GM21447 (cell line): ENCODE measurements at regions not wholly inside any gene's neighbourhood (a gene's known extent, or its start where the extent isn't known, plus 50 kb on each side); places are given as distances from the start of the nearest gene placed in this dataset.

Experiments
- ATAC-seq: cut with Tn5 transposase; IDR thresholded peaks from one replicate; pipeline ENCODE4 v1.9.1; 2021; ENCODE audit not compliant: unreplicated experiment

DNA sequence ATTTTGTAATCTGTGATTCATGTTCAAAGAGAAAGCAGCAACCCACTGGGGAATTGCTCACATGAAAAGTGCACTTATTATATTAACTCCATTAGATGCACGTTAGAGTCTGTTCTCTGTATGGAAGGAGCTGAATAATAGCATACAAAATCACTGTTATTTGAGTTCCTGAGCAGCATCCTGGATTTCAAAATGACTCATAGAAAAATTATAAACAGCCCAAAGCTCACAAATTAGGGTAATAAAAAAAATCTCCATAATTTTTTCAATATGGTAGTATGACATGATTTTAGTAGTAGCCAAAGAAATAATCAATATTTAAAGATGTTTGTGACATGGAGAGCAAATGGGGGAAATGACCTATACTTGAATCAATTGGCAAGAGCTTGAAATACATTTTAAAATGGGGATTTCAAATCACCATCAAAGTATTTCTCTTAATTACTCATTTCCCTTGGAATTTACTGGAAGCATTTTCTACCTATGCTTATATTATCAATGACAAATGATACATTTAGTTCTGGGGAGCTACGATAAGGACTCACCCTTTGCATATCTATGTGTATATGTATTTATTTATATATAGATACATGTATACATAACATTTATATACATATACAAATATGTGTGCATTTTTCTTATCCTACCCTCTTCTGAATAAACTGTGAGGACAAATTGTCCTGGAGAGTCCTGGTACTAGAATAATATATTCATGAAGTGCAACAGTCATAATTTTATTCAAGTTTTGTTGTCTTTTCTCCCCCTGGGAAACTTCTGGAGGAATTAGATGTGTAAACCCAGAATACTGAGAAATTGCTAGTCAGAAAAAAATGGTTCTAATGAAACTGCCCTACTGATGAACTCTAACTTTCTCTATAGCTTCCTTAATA, 116.3 kb downstream of the RPL22L1 start:
- ATAC-seq = no peak

DNA sequence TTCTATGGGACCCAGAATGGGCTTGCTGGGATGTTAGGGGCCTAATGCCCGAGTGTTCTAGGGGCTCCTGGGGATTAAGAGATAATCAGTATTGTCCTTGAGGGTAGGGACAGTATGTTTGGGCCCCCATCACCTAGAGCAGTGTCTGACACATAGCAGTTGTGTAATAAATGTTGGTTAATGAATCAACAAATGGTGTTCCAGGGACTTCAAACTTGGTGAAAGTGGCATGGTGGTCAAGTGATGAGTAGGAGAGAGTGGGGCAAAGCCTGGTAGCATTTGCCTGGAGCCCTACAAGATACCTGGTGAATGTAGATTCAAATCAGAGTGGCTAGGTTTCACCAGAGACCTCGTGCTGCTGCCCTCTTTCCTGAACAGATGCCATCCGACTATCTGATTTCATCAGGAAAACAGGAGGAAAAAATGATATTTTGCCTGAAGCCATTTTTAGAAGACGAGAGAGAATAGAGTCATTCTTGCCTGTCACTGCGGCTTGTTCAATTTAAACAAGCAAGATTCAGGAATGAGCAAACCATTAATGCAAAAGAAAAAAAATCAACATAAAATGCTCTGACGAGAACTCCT, 117.3 kb downstream of the RPL22L1 start:
- ATAC-seq = no peak

DNA sequence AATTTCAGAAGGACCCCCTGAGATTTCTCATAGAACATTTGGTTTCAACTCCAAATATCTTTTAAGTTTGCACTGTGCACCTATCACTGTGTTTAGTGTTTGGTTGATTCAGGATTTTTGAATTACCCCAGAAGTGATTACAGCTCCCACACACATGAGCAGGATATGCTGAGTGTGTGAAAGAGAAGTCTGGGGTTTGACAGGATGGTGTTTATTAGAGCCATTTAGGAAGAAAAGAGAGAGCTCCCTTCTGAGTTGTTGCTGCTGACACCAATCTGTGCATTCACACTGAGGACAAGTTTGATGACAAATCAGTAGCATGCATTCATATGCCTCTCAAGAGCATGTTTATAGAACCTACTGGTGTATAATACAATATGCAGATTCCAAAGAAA, 118.1 kb downstream of the RPL22L1 start:
- no peak for ATAC-seq

DNA sequence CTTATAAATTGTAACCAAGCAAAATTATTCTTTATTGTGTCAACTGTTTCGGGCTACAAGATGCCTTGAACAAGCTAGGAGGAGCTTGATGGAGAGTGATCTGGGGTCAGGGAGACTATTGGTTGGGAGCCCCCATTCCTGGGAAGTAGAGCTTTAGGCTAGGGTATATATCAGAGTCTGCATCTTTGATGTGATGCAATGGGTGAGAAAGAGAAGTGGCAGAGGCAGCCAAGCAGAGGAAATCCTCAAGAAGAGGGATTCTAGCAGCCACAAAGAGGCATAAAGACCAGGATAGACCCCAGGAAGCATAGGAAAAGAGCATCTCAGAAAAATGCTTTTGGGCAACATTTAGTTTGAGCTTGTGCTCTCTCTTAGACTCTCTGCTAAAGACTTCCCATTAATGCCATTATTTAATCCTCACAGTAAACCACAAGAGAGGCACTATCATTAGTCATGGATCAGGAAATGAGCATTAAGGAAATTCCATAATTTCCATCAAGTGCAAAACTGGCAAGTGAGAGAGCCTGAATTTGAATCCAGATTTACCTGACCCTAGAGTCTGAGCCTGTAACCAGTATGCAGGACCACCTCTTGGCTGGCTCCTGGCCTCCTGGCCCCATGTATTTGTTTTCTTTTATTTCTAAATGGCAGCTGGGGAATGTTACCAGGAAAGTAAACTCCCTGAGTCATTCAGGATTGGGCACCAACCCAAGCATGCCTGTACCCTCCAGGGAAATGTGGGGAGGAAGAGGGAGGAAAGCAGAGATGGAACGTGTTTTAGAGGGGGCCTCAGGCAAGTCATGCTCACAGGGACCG, 118.7 kb downstream of the RPL22L1 start:
- no peak for ATAC-seq

DNA sequence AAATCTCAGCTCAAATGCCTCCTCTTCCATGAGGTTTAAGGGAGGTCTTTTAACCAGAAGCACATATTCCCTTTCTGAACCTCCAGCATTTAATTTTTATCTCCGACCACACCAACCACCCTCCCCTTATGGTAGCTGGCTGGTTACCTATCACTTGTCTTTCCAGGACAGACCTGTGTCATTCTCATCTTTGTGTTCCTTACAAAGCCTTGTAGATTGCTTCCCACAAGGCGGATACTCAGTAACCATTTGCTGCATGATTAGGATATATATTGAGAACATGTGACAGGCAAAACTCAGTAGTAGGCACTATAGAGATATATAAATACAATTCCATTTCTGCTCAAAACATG, 119.5 kb downstream of the RPL22L1 start:
- no peak for ATAC-seq

DNA sequence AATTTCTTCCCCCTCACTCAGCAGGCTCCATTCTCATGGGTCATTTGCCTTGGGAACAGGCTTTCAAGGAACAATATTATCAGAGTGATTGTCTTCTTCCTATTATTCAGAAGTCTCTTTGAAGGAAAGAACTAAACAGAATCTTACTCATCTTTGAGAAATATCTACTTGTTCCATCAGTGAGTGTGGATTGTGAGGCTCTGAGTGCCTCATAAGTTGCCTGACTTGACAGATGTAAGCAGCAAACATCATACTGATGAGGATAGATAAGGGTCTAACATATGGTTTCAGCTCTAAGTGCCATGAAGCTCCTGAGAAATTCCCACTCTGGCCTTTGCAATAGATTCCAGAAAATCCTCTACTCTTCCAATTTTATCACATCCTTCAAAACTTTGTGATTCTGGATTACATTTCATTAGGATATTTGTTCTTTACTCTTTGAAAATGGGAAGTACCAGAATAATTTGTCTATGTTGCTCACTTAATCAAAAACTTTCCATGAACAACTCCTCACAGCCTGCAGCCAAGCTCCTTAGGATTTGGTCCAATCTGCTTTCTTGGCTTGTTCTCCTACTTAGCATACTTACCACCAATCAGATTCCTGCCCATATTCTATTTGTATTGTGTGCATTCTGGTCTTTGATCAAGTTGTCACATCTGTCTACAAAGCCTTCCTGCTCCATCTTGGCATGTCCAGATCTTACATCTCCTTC, 120.1 kb downstream of the RPL22L1 start:
- no peak for ATAC-seq

DNA sequence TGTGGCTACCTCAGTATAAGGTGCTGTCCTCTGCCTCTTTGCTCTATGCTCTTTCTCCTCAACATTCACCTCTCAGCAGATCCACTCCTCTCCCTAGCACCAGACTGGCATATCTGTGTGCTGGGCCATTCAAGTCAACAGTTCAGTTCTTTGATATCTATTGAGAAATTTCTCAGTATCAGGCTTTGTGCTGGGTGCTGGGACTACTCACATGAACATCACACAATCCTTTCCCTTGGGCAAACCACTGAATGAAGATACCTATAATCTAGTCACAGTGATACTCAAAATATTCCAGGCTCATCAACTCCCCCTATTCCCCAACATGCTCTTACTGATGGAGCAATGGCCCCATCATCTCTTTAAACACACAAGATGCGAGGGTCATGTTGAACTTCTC, 120.8 kb downstream of the RPL22L1 start:
- no peak for ATAC-seq

DNA sequence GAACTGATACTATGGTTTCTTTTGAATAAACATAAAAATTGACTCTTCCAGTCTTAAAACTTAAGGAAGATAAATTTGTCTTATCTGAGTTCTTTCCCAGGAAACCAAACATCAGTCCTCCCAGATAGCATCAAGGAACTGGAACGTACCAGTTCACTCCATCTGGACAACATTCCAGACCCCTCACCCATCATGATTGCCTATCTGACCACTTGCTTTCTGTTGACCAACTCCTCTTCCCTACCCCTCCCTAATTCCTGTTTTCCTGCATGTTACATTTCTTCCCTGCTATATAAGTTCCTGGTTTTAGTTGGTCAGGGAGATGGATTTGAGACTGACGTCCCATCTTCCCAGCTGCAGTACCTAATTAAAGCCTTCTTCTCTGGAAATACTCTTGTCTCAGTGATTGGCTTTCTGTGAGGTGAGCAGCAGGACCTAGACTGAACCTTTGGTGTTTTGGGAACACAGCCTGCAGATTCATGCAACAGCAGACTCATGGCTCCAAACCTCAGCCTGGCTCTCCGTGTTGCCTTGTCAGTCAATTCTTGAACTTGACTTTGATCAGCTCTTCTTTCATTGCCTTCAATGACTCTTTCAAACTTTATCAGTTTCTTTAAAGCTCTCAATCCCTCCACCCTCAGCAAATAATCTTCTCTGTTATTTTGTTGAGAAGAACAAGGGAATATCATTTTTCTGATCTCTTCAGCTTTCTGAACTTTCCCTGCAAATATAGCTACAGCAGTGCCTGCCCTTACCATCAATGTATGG, 123.6 kb downstream of the RPL22L1 start:
- ATAC-seq = no peak

DNA sequence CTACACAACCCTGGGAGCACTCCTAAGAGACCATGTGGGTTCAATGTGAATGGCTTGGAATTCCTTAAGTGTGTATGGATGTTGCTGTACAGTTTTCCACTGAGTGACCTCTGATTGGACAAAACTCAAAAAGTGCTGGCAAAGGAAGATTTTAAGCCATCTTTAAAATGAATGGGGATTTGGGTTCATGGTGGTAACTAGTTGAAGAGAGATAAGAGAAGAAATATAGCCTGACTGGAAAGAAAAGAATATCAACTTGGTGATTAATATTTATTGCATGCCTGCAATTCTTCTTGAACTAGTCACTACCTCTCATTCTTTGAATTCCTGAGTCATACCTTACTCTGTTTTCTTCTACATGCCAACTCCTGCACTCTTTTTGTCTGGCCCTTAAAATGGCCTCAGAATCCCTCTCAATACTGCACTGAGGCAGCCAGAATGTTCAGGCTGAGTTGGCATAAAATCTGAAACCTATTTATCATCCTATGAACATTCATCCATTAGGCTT, 124.7 kb downstream of the RPL22L1 start:
- no peak for ATAC-seq

DNA sequence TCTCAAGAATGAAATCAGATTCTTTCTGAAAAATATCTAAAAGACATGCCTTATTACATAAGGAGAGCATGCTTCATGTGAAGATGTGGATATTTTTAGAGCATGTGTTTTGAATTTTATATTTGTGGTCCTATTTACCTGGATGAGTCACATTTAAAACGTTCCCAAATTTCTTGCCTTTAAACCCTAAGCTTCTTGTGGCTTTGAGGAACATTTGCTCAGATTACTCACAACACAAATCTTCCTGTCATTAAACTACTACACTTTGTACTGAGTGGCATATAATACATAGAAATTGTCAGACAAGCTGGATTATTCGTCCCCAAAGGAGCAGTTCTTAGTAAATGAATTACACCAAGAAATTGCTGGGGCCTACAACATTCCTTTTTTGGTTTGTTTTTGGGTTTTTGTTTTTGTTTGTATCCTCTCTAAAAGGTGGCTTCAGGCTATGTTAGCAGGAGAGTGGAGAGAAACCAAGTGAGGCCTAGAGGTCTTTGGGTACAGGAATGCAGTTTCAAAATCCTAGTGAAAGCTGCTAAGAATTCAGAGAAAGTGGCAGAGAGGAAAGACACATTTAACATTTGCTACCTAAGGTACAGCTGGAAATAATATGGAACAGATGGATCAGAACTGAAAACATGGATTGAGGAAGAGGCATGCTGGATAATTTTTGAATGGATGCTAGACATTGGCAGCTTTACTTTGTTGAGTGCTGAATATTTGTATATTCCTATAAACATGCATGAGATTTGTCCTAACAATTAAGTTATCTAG, 128.1 kb downstream of the RPL22L1 start:
- no peak for ATAC-seq

DNA sequence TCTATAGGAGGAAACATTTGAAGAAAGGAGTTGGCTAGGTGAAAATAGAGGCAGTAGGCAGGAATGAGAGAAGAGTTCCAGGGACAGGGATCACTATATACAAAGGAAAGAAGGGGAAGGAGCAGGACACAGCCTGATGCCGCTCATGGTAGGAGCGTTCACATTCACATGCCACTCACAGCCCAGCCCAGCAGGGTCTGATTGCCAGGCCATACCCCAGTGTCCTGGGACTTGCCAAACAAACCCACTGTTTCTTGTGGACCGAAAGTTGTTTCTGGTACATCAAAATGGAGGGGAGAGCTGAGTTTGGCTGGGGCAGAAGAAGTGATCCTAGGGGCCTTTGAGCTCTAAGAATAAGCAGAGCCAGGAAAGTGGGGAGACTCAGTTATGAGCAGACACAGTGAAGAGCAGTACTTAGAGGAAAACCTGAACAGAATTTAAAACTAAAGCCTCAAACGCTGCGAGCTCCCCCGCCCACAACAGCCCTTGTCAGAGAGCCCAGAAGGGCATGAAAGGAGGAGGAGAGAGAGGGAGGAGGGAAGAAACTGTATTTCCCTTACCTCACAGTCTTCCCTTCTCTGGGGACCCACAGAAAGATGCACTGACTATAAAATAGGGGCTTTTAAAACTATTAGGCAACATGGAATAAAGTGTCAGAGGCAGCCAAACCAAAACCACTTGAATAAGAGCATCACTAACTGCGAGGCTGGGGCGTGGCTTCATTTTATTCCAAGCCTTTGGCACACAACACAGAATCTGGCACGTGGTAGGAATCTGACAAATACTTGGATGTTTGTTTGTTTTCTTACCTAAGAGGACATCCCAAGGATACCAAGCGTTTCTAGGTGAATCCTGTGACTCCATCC, 129.0 kb downstream of the RPL22L1 start:
- no peak for ATAC-seq

DNA sequence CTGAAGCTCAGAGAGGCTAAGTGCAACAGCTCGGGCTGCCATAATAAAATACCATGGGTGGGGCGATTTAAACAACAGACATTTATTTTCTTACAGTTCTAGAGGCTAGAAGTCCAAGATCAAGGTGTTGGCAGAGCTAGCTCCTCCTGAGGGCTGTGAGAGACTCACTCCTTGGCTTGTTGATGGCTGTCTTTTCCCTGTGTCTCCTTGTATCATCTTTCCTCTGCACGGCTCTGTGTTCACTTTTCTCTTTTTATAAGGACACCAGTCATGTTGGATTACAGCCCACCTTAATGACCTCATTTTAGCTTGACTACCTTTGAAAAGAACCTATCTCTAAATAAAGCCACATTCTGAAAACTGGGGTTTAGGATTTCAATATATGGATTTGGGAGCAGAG, 129.7 kb downstream of the RPL22L1 start:
- no peak for ATAC-seq

DNA sequence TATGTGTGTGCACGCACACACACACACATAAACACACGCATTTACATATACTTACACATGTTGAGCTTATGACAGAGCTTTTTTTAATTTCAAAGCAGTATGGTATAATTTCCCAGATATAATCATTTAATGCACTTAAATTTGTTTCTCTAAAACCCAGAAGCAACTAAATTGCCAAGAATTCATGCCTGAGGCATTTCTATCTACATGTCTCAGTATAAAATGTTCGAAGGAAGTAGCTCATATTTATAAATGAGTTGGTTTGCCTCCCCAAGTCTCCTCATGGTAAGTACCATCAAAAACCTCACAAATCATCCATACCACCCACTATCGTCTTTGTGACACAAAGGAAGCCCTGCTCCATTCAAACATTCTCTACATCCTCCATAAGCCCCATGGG, 130.6 kb downstream of the RPL22L1 start:
- ATAC-seq = no peak

DNA sequence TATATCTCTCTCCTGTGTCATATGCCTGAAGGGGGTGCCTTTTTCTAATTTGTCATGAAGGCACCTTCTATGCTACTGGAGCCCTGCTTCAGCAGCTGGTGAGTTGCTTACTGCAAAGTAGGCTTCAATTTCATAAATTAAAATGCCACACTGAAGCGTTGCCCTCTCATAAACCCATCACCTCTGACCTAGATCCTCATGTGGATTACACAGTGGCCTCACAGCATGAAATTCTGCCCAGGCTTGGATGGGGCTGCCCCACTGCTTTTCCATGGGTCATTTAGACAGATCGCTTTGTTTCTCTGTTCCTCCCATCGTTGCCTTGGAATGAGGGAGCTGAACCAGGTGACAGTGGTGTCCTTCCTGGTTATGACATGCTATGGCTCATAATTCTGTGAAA, 131.2 kb downstream of the RPL22L1 start:
- no peak for ATAC-seq

DNA sequence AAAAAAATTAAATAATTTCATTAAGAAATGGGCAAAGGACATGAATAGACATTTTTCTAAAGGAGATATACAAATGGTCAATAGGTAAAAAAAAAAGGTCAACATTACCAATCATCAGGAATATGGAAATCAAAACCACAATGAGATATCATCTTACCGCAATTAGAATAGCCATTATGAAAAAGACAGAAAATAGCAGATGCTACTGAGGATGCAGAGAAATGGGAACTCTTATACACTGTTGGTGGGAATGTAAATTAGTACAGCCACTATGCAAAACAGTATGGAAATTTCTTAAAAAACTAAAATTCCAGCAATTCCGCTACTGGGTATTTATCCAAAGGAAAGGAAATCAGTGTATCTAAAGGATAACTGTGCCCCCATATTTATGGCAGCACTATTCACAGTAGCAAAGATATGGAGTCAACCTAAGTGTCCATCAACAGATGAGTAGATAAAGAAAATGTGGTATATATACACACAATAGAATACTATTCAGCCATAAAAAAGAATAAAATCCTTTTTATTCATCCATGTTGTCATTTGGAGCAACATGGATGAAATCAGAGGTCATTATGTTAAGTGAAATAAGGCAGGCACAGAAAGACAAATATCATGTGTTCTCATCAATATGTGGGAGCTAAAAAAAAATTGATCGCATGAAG, 132.4 kb downstream of the RPL22L1 start:
- ATAC-seq = no peak

DNA sequence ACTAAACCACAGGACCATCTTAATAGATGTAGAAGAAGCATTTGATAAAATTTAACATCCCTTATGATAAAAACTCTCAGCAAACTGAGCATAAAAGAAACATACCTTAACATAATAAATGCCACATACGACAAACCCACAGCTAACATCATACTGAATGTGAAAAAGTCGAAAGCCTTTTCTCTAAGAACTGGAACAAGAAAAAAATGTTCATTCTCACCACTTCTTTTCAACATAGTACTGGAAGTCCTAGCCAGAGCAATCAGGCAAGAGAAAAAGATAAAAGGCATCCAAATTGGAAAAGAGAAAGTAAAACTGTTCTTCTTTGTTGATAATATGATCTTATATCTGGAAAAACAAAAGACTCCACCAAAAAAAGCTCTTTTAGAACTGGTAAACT, 134.2 kb downstream of the RPL22L1 start:
- ATAC-seq = no peak

DNA sequence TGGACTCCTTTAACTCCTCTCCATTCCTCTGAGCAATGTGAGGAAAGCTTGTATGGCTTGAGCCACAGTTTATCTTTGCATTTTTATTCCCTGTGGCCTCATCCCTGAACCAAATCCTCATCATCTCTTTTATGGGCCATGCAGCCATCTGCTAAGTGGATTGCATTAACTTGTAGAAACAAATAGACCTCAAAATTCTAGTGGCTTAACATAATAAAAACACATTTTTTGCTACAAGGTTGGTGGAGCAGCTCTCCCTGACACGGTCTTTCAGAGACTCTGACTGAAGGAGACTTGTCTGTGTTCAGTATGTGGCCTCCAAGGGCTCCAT, 135.3 kb downstream of the RPL22L1 start:
- ATAC-seq = no peak

DNA sequence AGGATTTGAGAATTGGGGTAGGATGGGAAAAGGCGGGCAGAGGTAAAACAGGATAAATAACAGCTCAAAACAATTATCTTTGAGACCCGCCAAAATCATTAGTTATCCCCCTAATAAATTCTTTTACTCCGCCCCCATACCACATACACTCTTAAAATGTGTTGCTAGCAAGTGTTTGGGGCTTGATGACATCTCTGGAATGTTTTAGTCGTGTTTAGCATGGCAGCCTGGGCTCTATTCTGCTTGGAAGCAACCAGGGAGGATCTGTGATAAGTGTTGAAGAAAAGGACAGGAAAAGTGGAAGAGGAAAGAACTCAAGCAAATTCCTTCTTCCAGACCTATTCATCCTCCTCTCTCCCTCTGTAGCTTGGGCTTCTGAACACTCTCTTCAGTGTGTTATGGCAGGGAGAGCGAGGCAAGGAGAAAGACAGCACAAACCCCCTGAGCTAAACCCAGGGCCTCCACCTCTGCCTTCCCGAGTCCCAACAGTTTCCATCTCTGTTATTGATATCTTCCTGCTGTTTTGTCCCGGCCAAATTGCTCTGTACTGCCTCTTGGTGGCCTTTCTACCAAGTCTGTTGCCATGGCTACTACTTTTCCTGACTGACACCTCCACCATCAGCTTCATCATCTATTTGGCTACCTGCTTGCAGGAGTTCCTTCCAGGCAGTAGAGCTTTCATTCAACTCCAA, 135.8 kb downstream of the RPL22L1 start:
- no peak for ATAC-seq
